ENCODE measurements at regions not wholly inside any gene's neighbourhood (a gene's known extent, or its start where the extent isn't known, plus 50 kb on each side); places are given as distances from the start of the nearest gene placed in this dataset.

DNA sequence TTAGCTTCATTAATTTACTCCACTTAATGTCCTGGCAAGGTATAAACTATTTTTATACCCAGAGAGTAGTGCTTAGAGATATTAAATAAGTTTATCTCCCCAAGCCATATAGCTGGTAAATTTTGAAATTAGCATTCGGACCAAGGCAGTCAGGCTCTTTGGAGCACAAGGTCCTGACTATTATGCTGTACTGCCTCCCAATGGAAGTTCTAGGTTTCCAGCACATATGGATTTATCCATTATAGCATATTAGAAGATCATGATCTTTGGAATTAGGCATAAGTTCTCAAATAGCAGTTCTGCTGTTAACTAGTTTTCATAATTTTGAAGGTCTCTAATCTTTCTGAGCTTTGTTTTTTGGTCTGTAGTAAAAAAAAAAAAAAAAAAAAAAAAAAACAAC, 835.3 kb upstream of the EPHA7 start:
- TF ChIP-seq TAF1 (IDR thresholded peaks at IDR 0.05; ENCODE audit: borderline replicate concordance, insufficient read depth, low read length) (no peak), SIN3A (IDR thresholded peaks at IDR 0.05; ENCODE audit: borderline replicate concordance, insufficient read depth, low read length) (no peak), POLR2AphosphoS5 (IDR thresholded peaks at IDR 0.05; ENCODE audit: low read depth, low read length) (no peak), FOXP2 (optimal IDR thresholded peaks at IDR 0.05; ENCODE audit: borderline replicate concordance, extremely low read depth, extremely low read length, insufficient read depth) (no peak)
- TF ChIP-seq, protein P1, sequence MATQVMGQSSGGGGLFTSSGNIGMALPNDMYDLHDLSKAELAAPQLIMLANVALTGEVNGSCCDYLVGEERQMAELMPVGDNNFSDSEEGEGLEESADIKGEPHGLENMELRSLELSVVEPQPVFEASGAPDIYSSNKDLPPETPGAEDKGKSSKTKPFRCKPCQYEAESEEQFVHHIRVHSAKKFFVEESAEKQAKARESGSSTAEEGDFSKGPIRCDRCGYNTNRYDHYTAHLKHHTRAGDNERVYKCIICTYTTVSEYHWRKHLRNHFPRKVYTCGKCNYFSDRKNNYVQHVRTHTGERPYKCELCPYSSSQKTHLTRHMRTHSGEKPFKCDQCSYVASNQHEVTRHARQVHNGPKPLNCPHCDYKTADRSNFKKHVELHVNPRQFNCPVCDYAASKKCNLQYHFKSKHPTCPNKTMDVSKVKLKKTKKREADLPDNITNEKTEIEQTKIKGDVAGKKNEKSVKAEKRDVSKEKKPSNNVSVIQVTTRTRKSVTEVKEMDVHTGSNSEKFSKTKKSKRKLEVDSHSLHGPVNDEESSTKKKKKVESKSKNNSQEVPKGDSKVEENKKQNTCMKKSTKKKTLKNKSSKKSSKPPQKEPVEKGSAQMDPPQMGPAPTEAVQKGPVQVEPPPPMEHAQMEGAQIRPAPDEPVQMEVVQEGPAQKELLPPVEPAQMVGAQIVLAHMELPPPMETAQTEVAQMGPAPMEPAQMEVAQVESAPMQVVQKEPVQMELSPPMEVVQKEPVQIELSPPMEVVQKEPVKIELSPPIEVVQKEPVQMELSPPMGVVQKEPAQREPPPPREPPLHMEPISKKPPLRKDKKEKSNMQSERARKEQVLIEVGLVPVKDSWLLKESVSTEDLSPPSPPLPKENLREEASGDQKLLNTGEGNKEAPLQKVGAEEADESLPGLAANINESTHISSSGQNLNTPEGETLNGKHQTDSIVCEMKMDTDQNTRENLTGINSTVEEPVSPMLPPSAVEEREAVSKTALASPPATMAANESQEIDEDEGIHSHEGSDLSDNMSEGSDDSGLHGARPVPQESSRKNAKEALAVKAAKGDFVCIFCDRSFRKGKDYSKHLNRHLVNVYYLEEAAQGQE (IDR thresholded peaks at IDR 0.05; ENCODE audit: insufficient read depth in 1 of 2, low read depth in 2 of 2, low read length in 2 of 2): no peak

DNA sequence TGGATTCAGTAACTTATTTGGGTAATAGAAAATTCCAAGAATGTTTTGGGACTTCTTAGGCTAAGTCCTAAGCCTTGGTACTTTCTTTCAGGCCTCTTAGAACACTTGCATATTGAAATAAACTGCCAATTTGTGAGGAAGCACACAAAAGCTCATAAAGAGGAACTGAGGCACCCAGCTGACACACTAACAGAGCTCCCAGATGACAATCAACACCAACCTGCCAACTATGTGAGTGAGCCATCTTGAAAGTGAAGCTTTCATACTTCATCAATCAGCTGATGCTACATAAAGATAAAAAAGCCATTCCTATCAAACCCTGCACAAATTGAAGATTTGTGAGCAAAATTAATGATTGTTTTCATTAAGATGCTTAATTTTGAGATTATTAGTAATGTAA, 832.5 kb upstream of the EPHA7 start:
- TF ChIP-seq FOXP2 (optimal IDR thresholded peaks at IDR 0.05; ENCODE audit: borderline replicate concordance, extremely low read depth, extremely low read length, insufficient read depth) (no peak), SIN3A (IDR thresholded peaks at IDR 0.05; ENCODE audit: borderline replicate concordance, insufficient read depth, low read length) (no peak)

DNA sequence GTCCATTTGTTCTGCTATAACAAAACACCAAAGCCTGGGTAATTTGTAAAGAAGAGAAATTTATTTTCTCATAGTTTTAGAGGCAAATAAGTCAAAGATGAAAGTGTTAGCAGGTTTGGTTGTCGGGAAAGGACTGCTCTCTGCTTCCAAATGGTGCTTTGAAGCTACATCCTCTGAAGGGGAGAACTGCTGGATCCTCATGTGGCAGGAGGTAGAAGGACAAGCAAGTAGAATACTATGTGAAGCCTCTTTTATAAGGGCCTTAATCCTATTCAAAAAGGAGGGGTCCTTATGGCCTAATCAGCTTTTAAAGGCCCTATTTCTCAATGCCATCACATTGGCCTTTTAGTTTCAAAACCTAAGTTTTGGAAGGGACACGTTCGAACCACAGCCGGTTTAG, 826.0 kb upstream of the EPHA7 start:
- TF ChIP-seq TAF1 (IDR thresholded peaks at IDR 0.05; ENCODE audit: borderline replicate concordance, insufficient read depth, low read length) (no peak), FOXP2 (optimal IDR thresholded peaks at IDR 0.05; ENCODE audit: borderline replicate concordance, extremely low read depth, extremely low read length, insufficient read depth) (no peak), POLR2AphosphoS5 (IDR thresholded peaks at IDR 0.05; ENCODE audit: low read depth, low read length) (no peak), SIN3A (IDR thresholded peaks at IDR 0.05; ENCODE audit: borderline replicate concordance, insufficient read depth, low read length) (no peak)
- TF ChIP-seq, protein P1 (IDR thresholded peaks at IDR 0.05; ENCODE audit: insufficient read depth in 1 of 2, low read depth in 2 of 2, low read length in 2 of 2): no peak

DNA sequence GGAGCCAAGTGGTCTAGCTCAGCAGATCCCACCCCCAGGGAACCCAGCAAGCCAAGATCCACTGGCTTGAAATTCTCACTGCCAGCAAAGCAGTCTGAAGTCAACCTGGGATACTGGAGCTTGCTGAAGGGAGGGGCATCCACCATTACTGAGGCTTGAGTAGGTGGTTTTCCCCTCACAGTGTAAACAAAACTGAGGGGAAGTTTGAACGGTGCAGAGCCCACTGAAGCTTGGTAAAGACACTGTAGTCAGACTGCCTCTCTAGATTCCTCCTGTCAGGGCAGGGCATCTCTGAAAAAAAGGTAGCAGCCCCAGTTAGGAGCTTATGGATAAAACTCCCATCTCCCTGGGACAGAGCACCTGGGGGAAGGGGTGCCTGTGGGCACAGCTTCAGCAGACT, 819.5 kb upstream of the EPHA7 start:
- TF ChIP-seq TAF1 (IDR thresholded peaks at IDR 0.05; ENCODE audit: borderline replicate concordance, insufficient read depth, low read length) (no peak), FOXP2 (optimal IDR thresholded peaks at IDR 0.05; ENCODE audit: borderline replicate concordance, extremely low read depth, extremely low read length, insufficient read depth) (no peak), SIN3A (IDR thresholded peaks at IDR 0.05; ENCODE audit: borderline replicate concordance, insufficient read depth, low read length) (no peak)
- TF ChIP-seq, protein P1 (IDR thresholded peaks at IDR 0.05; ENCODE audit: insufficient read depth in 1 of 2, low read depth in 2 of 2, low read length in 2 of 2): no peak

DNA sequence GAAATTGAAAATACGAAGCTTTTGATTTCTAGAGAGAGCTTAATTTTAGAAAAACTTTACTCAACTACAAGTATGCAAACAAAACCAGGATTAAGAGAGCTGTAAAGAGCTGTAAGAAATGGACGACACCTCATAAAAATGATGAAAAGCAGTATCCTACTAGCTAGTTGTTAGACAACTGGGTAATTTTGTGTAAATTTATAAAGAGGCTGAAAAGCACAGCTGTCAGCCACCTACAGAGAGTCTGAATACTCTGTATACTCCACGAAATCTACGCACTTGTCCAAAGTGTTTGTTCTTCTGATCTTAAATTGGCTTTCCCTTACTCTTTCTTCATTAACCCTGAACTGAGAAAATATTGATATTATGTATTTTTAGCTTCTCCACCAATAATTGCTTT, 808.4 kb upstream of the EPHA7 start:
- TF ChIP-seq, protein P1 (IDR thresholded peaks at IDR 0.05; ENCODE audit: insufficient read depth in 1 of 2, low read depth in 2 of 2, low read length in 2 of 2): no peak
- TF ChIP-seq POLR2AphosphoS5 (IDR thresholded peaks at IDR 0.05; ENCODE audit: low read depth, low read length) (no peak), TAF1 (IDR thresholded peaks at IDR 0.05; ENCODE audit: borderline replicate concordance, insufficient read depth, low read length) (no peak), FOXP2 (optimal IDR thresholded peaks at IDR 0.05; ENCODE audit: borderline replicate concordance, extremely low read depth, extremely low read length, insufficient read depth) (no peak)

Data from PFSK-1 (cell line).